Endothelial cell of umbilical vein (primary cell): ENCODE measurements at regions not wholly inside any gene's neighbourhood (a gene's known extent, or its start where the extent isn't known, plus 50 kb on each side); places are given as distances from the start of the nearest gene placed in this dataset.

Experiments
- BruUV-seq: library from RNA; stranded (reverse); fragments of 400-500 nt; replicated peaks from 2 replicates; lab custom pipeline; 2021; lab: Mats Ljungman, UMichigan
- CTCF ChIA-PET: fragments of 300-600, 350-600 bp; sonication (Branson Sonifier 250); formaldehyde crosslinking; loops from one replicate; lab custom pipeline; 2021; ENCODE audit warnings: antibody characterized with exemption, inconsistent platforms; lab: Charles Lee
- POLR2A ChIA-PET: fragments of 300-600, 350-600 bp; sonication (Branson Sonifier 250); formaldehyde crosslinking; loops from one replicate; lab custom pipeline; 2021; ENCODE audit warnings: antibody characterized with exemption, inconsistent platforms; lab: Charles Lee
- DNase-seq: peaks from one replicate; pipeline ENCODE4 v3.0.0-alpha.2; 2011; ENCODE audit warnings: low read depth, low spot score
- FAIRE-seq: peaks from 2 replicates; lab custom pipeline; 2011; peaks lifted over from hg19 to GRCh38; lab: Jason Lieb, UNC
- H2AFZ ChIP-seq: 2 replicates; pipeline ENCODE4 v1.6.0; 2012; ENCODE audit warnings: low read depth, low read length, control low read depth, inconsistent platforms
- H3K27ac ChIP-seq: 2 replicates; pipeline ENCODE4 v1.5.1; 2011; ENCODE audit warnings: low read depth, mild to moderate bottlenecking, control low read depth, low read length, moderate library complexity; ENCODE audit not compliant: insufficient read depth
- H3K27me3 ChIP-seq, 2 experiments: 2 replicates each; pipeline versions ENCODE4 v1.6.0 to v1.6.1; 2011; ENCODE audit warnings: low read length in 2 of 2, mixed read lengths in 1 of 2; ENCODE audit not compliant: control insufficient read depth in 2 of 2, insufficient read depth in 2 of 2
- H3K36me3 ChIP-seq, 2 experiments: 2 replicates in 1 of 2; 3 replicates in 1 of 2; pipeline ENCODE4 v1.5.1; 2011; ENCODE audit warnings: low read length in 2 of 2, mild to moderate bottlenecking in 1 of 2, moderate library complexity in 1 of 2; ENCODE audit not compliant: control insufficient read depth in 2 of 2, insufficient read depth in 2 of 2; ENCODE audit errors: extremely low read depth in 1 of 2
- H3K4me1 ChIP-seq: 3 replicates; pipeline ENCODE4 v1.5.1; 2011; ENCODE audit warnings: mild to moderate bottlenecking, low read length; ENCODE audit not compliant: control insufficient read depth, insufficient read depth; ENCODE audit errors: extremely low read depth
- H3K4me2 ChIP-seq: 2 replicates; pipeline ENCODE4 v1.6.1; 2011; ENCODE audit warnings: low read length, control low read depth, mixed read lengths; ENCODE audit not compliant: insufficient read depth
- H3K4me3 ChIP-seq, 3 experiments: fragments of 200-600 bp in 1 of 3; sonication (generic), shearing (Covaris generic) in 1 of 3; replicated peaks in 1 of 3; 2 replicates each; pipeline ENCODE4 v1.5.1; 2011 to 2016; ENCODE audit warnings: control low read depth in 3 of 3, low read length in 3 of 3, mild to moderate bottlenecking in 2 of 3, inconsistent platforms in 1 of 3, low read depth in 1 of 3, moderate library complexity in 1 of 3; ENCODE audit not compliant: insufficient read depth in 1 of 3
- H3K79me2 ChIP-seq: 2 replicates; pipeline ENCODE4 v1.6.0; 2012; ENCODE audit warnings: low read length, inconsistent platforms; ENCODE audit not compliant: control insufficient read depth, insufficient read depth
- H3K9ac ChIP-seq: replicated peaks from 2 replicates; pipeline ENCODE3; 2011; ENCODE audit warnings: low read length, control low read depth; ENCODE audit not compliant: insufficient read depth; ENCODE audit errors: extremely low read depth
- H3K9me1 ChIP-seq: replicated peaks from 3 replicates; pipeline ENCODE4 v1.6.0; 2011; ENCODE audit warnings: mild to moderate bottlenecking, low read length; ENCODE audit not compliant: control insufficient read depth, insufficient read depth; ENCODE audit errors: extremely low read depth
- H3K9me3 ChIP-seq: replicated peaks from 2 replicates; pipeline ENCODE4 v1.5.1; 2012; ENCODE audit warnings: low read length, inconsistent platforms; ENCODE audit not compliant: control insufficient read depth, insufficient read depth
- H4K20me1 ChIP-seq: replicated peaks from 2 replicates; pipeline ENCODE3; 2011; ENCODE audit warnings: mild to moderate bottlenecking, low read length; ENCODE audit not compliant: control insufficient read depth, insufficient read depth; ENCODE audit errors: extremely low read depth
- EZH2 ChIP-seq: IDR thresholded peaks from 2 replicates; pipeline ENCODE4 v1.6.1; 2012; ENCODE audit warnings: borderline replicate concordance, low read depth, mild to moderate bottlenecking, moderate library complexity, low read length, inconsistent platforms; ENCODE audit not compliant: severe bottlenecking
- FOS ChIP-seq: IDR thresholded peaks from 2 replicates; pipeline ENCODE4 v1.6.1; 2011; ENCODE audit warnings: mild to moderate bottlenecking, low read length, moderate library complexity, borderline replicate concordance; ENCODE audit not compliant: insufficient read depth
- GATA2 ChIP-seq: IDR thresholded peaks from 2 replicates; pipeline ENCODE4 v1.7.0; 2011; ENCODE audit warnings: low read depth, mild to moderate bottlenecking, moderate library complexity, mixed read lengths, low read length; ENCODE audit not compliant: insufficient read length, insufficient read depth
- JUN ChIP-seq: IDR thresholded peaks from 2 replicates; pipeline ENCODE4 v1.6.1; 2011; ENCODE audit warnings: borderline replicate concordance, low read depth; ENCODE audit not compliant: insufficient read length, insufficient read depth
- MAX ChIP-seq: IDR thresholded peaks from 2 replicates; pipeline ENCODE4 v1.6.1; 2011; ENCODE audit not compliant: insufficient read depth, insufficient read length
- MYC ChIP-seq: IDR thresholded peaks from one replicate; pipeline ENCODE4 v1.6.1; 2011; ENCODE audit warnings: mild to moderate bottlenecking, low read depth, low read length
- POLR2A ChIP-seq: IDR thresholded peaks from 2 replicates; pipeline ENCODE4 v1.6.1; 2012; ENCODE audit warnings: low read depth, mild to moderate bottlenecking, control low read depth, low read length
- POLR2AphosphoS5 ChIP-seq: IDR thresholded peaks from 2 replicates; pipeline ENCODE4 v1.6.1; 2012; ENCODE audit warnings: low read depth, mild to moderate bottlenecking, control low read depth, low read length, moderate library complexity; ENCODE audit not compliant: insufficient read depth
- dilution Hi-C: fragments of 300-500 bp; cut with MboI; formaldehyde crosslinking; loops from one replicate; pipeline ENCODE4 v1.15.0; 2019; ENCODE audit warnings: low sequenced_read_pairs; ENCODE audit not compliant: extremely low pct_ligation_motif_present
- intact Hi-C: fragments of 100-400 bp; cut with micrococcal nuclease; formaldehyde crosslinking; loops from one replicate; pipeline ENCODE4 v1.10.0; 2022
- TF ChIP-seq, protein P1 (sequence below), 2 donors: IDR thresholded peaks; 1 replicate in 1 of 2; 2 replicates in 1 of 2; pipeline ENCODE4 v1.5.1; 2011; ENCODE audit warnings: low read length in 2 of 2, mild to moderate bottlenecking in 2 of 2, moderate library complexity in 2 of 2, control low read depth in 1 of 2, inconsistent platforms in 1 of 2, low read depth in 1 of 2; ENCODE audit not compliant: insufficient read depth in 1 of 2; ENCODE audit errors: extremely low read depth in 1 of 2

- Histone ChIP-seq H3K9me1 (no peaks in the 10 kb centered on the region), H3K27me3 (no peaks in the 10 kb centered on the region), H4K20me1 (no peaks in the 10 kb centered on the region), H3K9me3 (no peaks in the 10 kb centered on the region), H2AFZ (peak overlapping the region; percentile 59), H3K4me2 (peak overlapping the region; percentile 47), H3K36me3 (no peaks in the 10 kb centered on the region), H3K4me1 (peaks cover 9% of the 10 kb centered on the region), H3K4me3 (no peak overlapping the region), H3K9ac (no peak overlapping the region), H3K79me2 (no peaks in the 10 kb centered on the region), H3K27ac (peak overlapping the region; percentile 20)
- dilution Hi-C loops (no loop called here), intact Hi-C loops (no loop called here)
- CTCF ChIA-PET = no interaction called here
- BruUV-seq = no TSS peak
- TF ChIP-seq MAX = no peak
- TF ChIP-seq POLR2A = no peak
- TF ChIP-seq FOS = peak; percentile 90
- TF ChIP-seq, protein P1, sequence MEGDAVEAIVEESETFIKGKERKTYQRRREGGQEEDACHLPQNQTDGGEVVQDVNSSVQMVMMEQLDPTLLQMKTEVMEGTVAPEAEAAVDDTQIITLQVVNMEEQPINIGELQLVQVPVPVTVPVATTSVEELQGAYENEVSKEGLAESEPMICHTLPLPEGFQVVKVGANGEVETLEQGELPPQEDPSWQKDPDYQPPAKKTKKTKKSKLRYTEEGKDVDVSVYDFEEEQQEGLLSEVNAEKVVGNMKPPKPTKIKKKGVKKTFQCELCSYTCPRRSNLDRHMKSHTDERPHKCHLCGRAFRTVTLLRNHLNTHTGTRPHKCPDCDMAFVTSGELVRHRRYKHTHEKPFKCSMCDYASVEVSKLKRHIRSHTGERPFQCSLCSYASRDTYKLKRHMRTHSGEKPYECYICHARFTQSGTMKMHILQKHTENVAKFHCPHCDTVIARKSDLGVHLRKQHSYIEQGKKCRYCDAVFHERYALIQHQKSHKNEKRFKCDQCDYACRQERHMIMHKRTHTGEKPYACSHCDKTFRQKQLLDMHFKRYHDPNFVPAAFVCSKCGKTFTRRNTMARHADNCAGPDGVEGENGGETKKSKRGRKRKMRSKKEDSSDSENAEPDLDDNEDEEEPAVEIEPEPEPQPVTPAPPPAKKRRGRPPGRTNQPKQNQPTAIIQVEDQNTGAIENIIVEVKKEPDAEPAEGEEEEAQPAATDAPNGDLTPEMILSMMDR (IDR thresholded peaks at IDR 0.05; ENCODE audit: extremely low read depth in 1 of 2, insufficient read depth in 1 of 2, low read depth in 1 of 2, low read length in 2 of 2) = no peak
- TF ChIP-seq GATA2 = no peak
- TF ChIP-seq EZH2 = no peak
- no peak for TF ChIP-seq MYC
- TF ChIP-seq POLR2AphosphoS5 = no peak
- peak; percentile 72 for TF ChIP-seq JUN
- POLR2A ChIA-PET = no interaction called here
- DNase-seq (peak; percentile 37), FAIRE-seq (peak; percentile 88)
Observed at GRCh38 chr11:69962152-69962551, 116.0 kb upstream of the ANO1 start.
